ENCODE measurements at regions not wholly inside any gene's neighbourhood (a gene's known extent, or its start where the extent isn't known, plus 50 kb on each side); places are given as distances from the start of the nearest gene placed in this dataset.

- no peaks in the 10 kb centered on the region for H3K9me3 ChIP-seq (ENCODE audit: insufficient read depth in 2 of 2, low read depth in 1 of 2, low read length in 1 of 2)
- no peak overlapping the region for H3K4me3 ChIP-seq (ENCODE audit: extremely low read depth in 1 of 4, insufficient read depth in 2 of 4, low read depth in 3 of 4, low read length in 4 of 4)
- no peaks in the 10 kb centered on the region for H4K20me1 ChIP-seq (replicated peaks in 1 of 2; ENCODE audit: control insufficient read depth in 1 of 2, insufficient read depth in 2 of 2, low read length in 2 of 2)
- ChIA-PET CTCF (ENCODE audit: partially characterized antibody) (interaction anchor here (0.7 to 0.9 kb wide), 2 partner anchors 746 to 957 kb away, joined by 3 read pairs; no protein-coding TSS in a partner anchor), POLR2A (ENCODE audit: partially characterized antibody) (no interaction called here)
- H2BK20ac ChIP-seq (ENCODE audit: low read length): no peak overlapping the region
- H2AFZ ChIP-seq (ENCODE audit: low read length): no peak overlapping the region
- H3K27me3 ChIP-seq (replicated peaks in 1 of 4; ENCODE audit: control insufficient read depth in 3 of 4, extremely low read depth in 1 of 4, insufficient read depth in 3 of 4, low read length in 3 of 4): no peaks in the 10 kb centered on the region
- H3K23me2 ChIP-seq (ENCODE audit: low read depth, low read length): no peaks in the 10 kb centered on the region
- no peak overlapping the region for H4K8ac ChIP-seq (ENCODE audit: extremely low read depth, insufficient read depth, low read length)
- no peak overlapping the region for H3K4ac ChIP-seq (replicated peaks; ENCODE audit: insufficient read length, low read depth, low read length)
- no peak overlapping the region for H3K56ac ChIP-seq (replicated peaks; ENCODE audit: insufficient read length, low read depth, low read length)
- H2BK120ac ChIP-seq (replicated peaks; ENCODE audit: low read depth, low read length): no peak overlapping the region
- no peak overlapping the region for H3K9ac ChIP-seq (replicated peaks in 1 of 4; ENCODE audit: extremely low read depth in 1 of 4, low read depth in 3 of 4, low read length in 3 of 4)
- FAIRE-seq (no peak), DNase-seq (ENCODE audit: low read depth in 1 of 2, low spot score in 2 of 2) (no peak)
- no peak overlapping the region for H3K23ac ChIP-seq (ENCODE audit: insufficient read length)
- no peak overlapping the region for H3K4me2 ChIP-seq (ENCODE audit: insufficient read depth in 1 of 2, low read depth in 2 of 2, low read length in 2 of 2)
- H4K5ac ChIP-seq (ENCODE audit: insufficient read length, low read depth, low read length): no peak overlapping the region
- H2BK5ac ChIP-seq (ENCODE audit: low read depth, low read length): no peak overlapping the region
- no peak overlapping the region for H2BK15ac ChIP-seq (ENCODE audit: low read length)
- no peak overlapping the region for H2AK5ac ChIP-seq (ENCODE audit: low read depth, low read length)
- no peak for TF ChIP-seq CBX8 (IDR thresholded peaks at IDR 0.05; ENCODE audit: borderline replicate concordance, low read depth, low read length)
- TF ChIP-seq RAD21 (IDR thresholded peaks at IDR 0.05 in 1 of 2, conservative IDR thresholded peaks at IDR 0.05 in 1 of 2; ENCODE audit: low read depth in 2 of 2, low read length in 2 of 2): no peak
- no peak for TF ChIP-seq PHF8 (conservative IDR thresholded peaks at IDR 0.05; ENCODE audit: low read depth, low read length)
- TF ChIP-seq JUND (IDR thresholded peaks at IDR 0.05; ENCODE audit: low read length): no peak
- TF ChIP-seq SAP30 (IDR thresholded peaks at IDR 0.05; ENCODE audit: insufficient read depth, insufficient replicate concordance, low read length): no peak
- no peak for TF ChIP-seq TBP (IDR thresholded peaks at IDR 0.05; ENCODE audit: low read depth, low read length)
- TF ChIP-seq HDAC2 (IDR thresholded peaks at IDR 0.05; ENCODE audit: borderline replicate concordance in 1 of 2, low read depth in 2 of 2, low read length in 2 of 2): no peak
- TF ChIP-seq YY1 (IDR thresholded peaks at IDR 0.05; ENCODE audit: low read depth, low read length): no peak
- no peak for TF ChIP-seq CTBP2 (IDR thresholded peaks at IDR 0.05; ENCODE audit: borderline replicate concordance, insufficient read depth, insufficient read length, low read length)
- no peak for TF ChIP-seq RXRA (IDR thresholded peaks at IDR 0.05; ENCODE audit: insufficient read depth, low read depth, low read length)
- TF ChIP-seq SP1 (IDR thresholded peaks at IDR 0.05; ENCODE audit: low read depth, low read length): no peak
- no peak for TF ChIP-seq KDM5A (IDR thresholded peaks at IDR 0.05; ENCODE audit: low read length)
- no peak for TF ChIP-seq TCF12 (IDR thresholded peaks at IDR 0.05; ENCODE audit: low read depth, low read length)
- no peak for TF ChIP-seq SIX5 (IDR thresholded peaks at IDR 0.05; ENCODE audit: low read depth, low read length)
- H3K14ac ChIP-seq (ENCODE audit: insufficient read length): no peak overlapping the region
- no peak overlapping the region for H4K91ac ChIP-seq (replicated peaks; ENCODE audit: insufficient read length, low read length)
- H3K4me1 ChIP-seq (replicated peaks in 1 of 4; ENCODE audit: control insufficient read depth in 3 of 4, insufficient read depth in 4 of 4, low read length in 3 of 4): no peaks in the 10 kb centered on the region; a peak in 1 of 7 replicates
- H3K79me1 ChIP-seq (ENCODE audit: low read depth, low read length): no peaks in the 10 kb centered on the region
- no peak overlapping the region for H3K27ac ChIP-seq (ENCODE audit: low read depth, low read length)
- no peaks in the 10 kb centered on the region for H3K79me2 ChIP-seq (ENCODE audit: control insufficient read depth in 1 of 2, insufficient read depth in 2 of 2, low read length in 2 of 2)
- H3K18ac ChIP-seq (ENCODE audit: extremely low read depth, low read length): no peak overlapping the region
- 88% methylated on average over 1 of the region's 1 CpG; no CpG with 5 or more reads in 1 of the 2 experiments for WGBS, 2 experiments (ENCODE audit: extremely low coverage in 1 of 2, insufficient coverage in 1 of 2, insufficient read length in 1 of 2, insufficient replicate concordance in 2 of 2, low coverage in 1 of 2, low lambda C conversion rate in 2 of 2, missing lambda C conversion rate in 1 of 2)
- H2BK12ac ChIP-seq (ENCODE audit: low read depth, low read length): no peak overlapping the region
- H3K36me3 ChIP-seq (ENCODE audit: control insufficient read depth in 2 of 4, insufficient read depth in 4 of 4, low read length in 3 of 4): no peaks in the 10 kb centered on the region
Observed at GRCh38 chr7:19852192-19852591, 78.8 kb upstream of the TMEM196 start.

Measured in H1 (cell line).